SKM-1 (cell line): ENCODE measurements at regions not wholly inside any gene's neighbourhood (a gene's known extent, or its start where the extent isn't known, plus 50 kb on each side); places are given as distances from the start of the nearest gene placed in this dataset.
"Not testable (repeated sequence)": the region's sequence is repeated elsewhere in the genome, so short reads cannot be mapped to it uniquely, and the experiment has no call there.

Source experiments
- DNase-seq: peaks from one replicate; lab custom pipeline; 2025; ENCODE audit not compliant: unreplicated experiment; lab: John Stamatoyannopoulos, UW

DNA sequence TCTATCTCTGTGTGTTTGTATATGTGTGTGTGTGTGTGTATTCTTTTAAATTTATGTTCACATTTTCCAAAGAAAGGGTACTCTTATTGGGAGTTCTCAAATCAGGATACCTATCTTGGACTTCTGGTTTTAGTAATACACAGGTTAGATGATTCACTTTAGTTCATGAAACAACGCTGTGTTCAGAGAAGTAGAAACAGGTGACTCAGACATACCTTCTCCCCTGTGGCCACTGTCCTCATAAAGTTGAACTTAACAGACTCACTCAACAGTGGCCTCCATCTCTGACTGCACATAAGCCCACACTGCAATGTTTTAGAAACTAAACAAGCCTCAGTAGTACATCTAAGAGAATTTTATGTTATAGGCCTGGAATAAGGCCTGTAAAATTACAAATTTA lies 566.6 kb upstream of the VRK2 start:
- DNase-seq = no peak

DNA sequence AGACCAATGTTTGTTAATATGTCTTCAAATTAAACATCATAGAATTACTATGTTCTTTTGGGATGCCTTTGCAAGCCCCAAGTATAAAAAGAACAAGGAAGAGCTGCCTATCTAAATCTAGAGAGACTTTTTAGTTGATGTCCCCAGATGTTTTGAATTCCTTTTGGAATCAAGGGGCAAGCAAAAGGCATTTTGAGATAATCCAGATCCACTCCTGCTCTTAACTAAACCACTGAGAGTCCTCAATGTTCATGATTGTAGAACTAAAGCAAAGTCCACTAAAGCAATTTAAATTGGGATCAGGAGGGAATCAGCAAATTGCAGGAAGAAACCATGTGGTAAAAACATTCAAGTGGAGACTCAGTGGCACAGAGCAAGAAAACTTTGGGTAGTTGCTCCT lies 558.5 kb upstream of the VRK2 start:
- DNase-seq = no peak

- no peak for DNase-seq
Observed at GRCh38 chr2:57490741-57491140, 555.9 kb upstream of the VRK2 start.

DNA sequence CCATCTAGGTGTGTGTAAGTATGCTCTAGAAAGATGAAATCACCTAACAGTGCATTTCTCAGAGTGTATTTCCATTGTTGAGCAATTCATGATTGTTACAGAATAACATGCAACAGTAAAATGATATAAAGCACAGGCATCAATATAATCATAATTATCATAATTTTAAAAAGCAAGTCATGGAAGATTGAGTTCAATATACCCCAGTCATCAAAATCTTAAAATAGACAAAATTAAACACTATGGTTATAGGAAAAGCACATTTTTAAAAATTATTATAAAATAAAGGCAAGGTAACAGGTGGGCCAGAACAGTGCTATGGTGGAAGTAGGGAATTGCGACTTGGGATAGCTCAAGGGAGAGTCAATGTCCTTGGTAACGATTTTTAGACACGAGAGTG lies 555.4 kb upstream of the VRK2 start:
- no peak for DNase-seq

DNA sequence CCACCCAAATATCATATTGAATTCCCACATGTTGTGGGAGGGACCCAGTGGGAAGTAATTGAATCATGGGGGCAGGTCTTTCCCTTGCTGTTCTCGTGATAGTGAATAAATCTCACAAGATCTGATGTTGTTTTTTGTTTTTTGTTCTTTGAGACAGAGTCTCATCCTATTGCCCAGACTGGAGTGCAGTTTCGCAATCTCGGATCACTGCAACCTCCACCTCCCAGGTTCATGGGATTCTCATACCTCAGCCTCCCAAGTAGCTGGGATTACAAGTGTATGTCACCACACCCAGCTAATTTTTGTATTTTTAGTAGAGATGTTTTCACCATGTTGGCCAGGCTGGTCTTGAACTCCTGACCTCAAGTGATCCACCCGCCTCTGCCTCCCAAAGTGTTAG lies 552.6 kb upstream of the VRK2 start:
- not testable (repeated sequence) for DNase-seq

DNA sequence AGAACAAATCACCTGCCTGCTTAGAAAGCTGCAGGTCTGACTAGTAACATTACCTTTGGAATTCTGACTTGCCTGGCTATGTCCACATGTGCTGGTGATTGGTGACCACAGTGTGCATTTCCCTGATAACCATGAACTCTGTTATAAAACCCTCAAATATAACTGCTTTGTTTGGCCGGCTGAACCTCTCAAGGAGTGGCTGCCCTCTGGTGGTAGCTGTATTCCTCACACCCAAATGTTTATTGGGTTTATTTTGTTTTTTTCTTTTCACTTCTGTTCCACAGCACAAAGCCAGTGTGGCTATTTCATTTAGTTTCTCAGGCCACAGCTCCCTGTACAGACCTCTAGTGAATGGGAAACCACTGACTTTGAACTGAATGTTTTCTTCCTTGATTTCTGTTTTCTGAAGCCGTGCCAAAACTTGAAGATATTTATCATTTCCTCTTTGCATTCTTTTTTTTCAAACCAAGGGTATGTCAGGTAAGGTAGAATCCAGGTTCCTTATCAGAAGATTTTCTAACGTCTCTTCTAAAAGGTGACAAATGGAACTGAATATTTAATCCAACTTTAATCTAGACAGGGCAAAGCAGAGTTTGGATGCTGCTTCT lies 549.0 kb upstream of the VRK2 start:
- peak; percentile 27 for DNase-seq

- no peak for DNase-seq
Observed at GRCh38 chr2:57504787-57505186, 541.8 kb upstream of the VRK2 start.

DNA sequence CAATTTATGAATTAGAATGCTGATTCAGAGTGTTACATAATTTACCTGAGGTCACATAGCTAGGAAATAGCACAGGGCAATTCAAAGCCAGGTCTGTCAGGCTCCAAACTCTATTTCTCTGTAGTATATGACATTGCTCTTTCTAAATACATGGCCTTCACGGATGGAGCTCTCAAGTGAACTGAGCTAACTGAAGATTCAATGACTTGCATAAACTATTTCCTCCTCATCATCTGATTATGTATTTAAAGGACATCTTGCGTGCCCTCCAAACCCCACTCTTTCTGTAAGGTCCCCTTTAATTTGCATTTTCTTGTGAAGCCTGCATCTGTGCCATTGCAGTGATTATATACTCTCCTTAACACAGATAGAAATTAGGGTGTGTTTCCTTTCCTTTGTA lies 537.4 kb upstream of the VRK2 start:
- no peak for DNase-seq

GRCh38 chr2:57510704-57511103 lies 535.9 kb upstream of the VRK2 start:
- no peak for DNase-seq

- DNase-seq = no peak
Observed at GRCh38 chr2:57515366-57515765, 531.2 kb upstream of the VRK2 start.

GRCh38 chr2:57516698-57517340 lies 529.8 kb upstream of the VRK2 start:
- DNase-seq = peak; percentile 47

DNA sequence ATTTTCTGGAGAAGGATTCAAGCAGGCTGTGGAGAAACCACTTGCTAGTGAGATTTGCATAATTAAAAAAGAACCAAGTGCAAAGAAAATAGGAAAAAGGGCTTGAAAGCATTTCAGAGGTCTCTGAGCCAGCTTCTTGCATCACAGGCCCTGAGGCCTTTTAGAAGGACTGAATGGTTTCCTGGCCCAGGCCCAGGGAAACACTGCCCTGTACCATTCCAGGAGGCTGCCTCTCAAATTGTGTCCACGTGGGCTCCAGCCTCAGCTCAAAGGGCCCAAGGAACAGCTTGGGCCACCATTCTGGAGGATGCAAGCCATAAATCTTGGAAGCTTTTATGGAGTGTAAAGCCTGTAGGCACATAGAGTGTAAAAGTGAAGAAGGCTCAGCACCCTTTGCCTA lies 523.3 kb upstream of the VRK2 start:
- DNase-seq = no peak

- DNase-seq = no peak
Observed at GRCh38 chr2:57527685-57528084, 518.9 kb upstream of the VRK2 start.

DNA sequence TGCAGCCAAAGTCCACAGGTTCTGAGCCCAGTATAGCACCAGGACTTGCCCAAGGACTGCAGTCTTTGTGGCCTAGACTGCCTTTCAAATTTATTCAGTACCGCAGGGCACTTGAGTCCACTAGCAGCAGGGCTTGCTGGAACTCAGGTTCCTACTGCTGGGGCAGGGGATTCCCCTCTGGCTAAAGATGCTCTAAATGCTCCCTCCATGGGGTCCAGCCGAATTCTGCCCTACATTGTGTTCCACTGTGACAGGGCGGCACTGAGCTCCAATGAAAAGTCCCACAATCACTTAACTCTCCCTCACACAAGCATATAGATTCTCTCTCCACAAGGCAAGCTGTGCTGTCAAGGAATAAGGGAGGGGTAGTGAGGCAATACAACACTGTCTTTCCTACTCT lies 518.1 kb upstream of the VRK2 start:
- no peak for DNase-seq

- DNase-seq = no peak
Observed at GRCh38 chr2:57534358-57534757, 512.2 kb upstream of the VRK2 start.

- no peak for DNase-seq
Observed at GRCh38 chr2:57536535-57537231, 509.9 kb upstream of the VRK2 start.

DNA sequence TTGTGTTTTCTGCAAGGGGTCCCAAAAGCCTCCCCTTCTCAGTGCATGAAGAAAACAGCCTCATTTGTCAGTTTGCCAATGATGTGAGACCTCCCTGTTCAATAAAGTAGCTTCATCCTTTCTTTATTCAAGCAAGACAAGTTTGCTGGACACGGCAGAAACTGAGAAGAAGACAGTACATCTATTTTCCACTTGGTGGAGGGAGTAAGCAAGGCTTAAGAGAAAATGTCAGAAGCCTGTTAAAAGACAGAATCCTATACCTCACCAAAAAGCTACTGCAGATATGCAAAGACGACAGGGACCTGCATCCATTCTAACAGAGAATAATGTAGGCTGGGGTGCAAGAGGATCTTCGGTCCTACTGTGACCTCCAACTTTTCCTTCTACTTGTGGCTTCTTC lies 506.8 kb upstream of the VRK2 start:
- DNase-seq = no peak

- DNase-seq = no peak
Observed at GRCh38 chr2:57542081-57542480, 504.5 kb upstream of the VRK2 start.

GRCh38 chr2:57543211-57543610 lies 503.4 kb upstream of the VRK2 start:
- no peak for DNase-seq

- DNase-seq = no peak
Observed at GRCh38 chr2:57544624-57545023, 502.0 kb upstream of the VRK2 start.

DNA sequence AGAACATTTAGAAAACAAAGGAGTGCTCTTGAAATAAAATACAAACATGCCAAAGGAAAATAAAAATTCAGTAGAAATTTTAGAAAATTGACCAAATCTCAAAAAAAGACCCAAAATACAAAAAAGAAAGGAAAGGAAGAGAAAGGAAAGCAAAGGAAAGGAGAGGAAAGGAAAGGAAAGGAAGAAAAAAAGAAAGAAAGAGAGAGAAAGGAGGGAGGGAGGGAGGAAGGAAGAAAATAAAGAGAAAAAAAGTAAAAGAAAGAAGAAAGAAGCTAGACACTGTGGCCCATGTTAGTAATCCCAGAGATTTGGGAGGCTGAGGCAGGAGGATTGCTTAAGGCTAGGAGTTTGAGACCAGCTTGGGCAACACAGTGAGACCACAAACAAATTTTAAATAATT lies 500.1 kb upstream of the VRK2 start:
- DNase-seq = no peak

- DNase-seq = peak; percentile 50
Observed at GRCh38 chr2:57549642-57550102, 496.9 kb upstream of the VRK2 start.
